ENCODE measurements at regions not wholly inside any gene's neighbourhood (a gene's known extent, or its start where the extent isn't known, plus 50 kb on each side); places are given as distances from the start of the nearest gene placed in this dataset.

DNA sequence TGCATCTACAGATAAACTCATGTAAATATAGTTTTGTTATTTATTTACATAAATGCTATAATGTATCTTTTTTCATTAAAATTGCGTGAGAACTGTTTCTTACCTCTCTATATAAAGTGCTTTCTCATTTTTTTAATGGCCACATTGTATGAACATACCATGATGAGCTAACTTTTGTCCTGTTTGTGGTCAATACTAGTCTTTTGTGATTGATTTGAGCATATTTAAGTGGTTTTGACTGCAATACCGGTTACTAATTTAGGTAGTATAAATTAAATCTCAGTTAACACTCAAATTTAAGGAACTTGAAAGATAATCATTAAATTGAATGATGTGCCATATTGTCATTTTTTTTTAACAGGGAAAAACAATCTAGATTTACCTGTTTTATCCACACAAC lies 108.2 kb downstream of the HAUS1 start:
- Histone ChIP-seq H3K4me2 (no peak overlapping the region), H3K27ac (no peak overlapping the region), H3K79me2 (ENCODE audit: low read depth) (peaks cover 44% of the 10 kb centered on the region), H2AFZ (no peak overlapping the region), H3K9me2 (ENCODE audit: insufficient read depth) (no peaks in the 10 kb centered on the region), H3F3A (ENCODE audit: insufficient read depth, low read depth) (peaks cover 18% of the 10 kb centered on the region), H3K4me3 (no peak overlapping the region), H3K4me1 (replicated peaks; ENCODE audit: insufficient read depth) (peaks cover 16% of the 10 kb centered on the region), H3K9me3 (ENCODE audit: insufficient read depth, low read depth) (no peaks in the 10 kb centered on the region), H4K20me1 (ENCODE audit: insufficient read depth) (peaks cover 21% of the 10 kb centered on the region), H3K36me3 (ENCODE audit: low read depth) (no peaks in the 10 kb centered on the region; the same call in 1 of the 2 replicates), H3K27me3 (ENCODE audit: insufficient read depth, low read depth) (no peaks in the 10 kb centered on the region)
- BruUV-seq (replicated peaks) = no TSS peak
- intact Hi-C loops (cut with micrococcal nuclease; ENCODE audit: unreplicated experiment) = loop anchor here (2.0 kb wide), 1 partner anchor 64 kb away; no protein-coding TSS in a partner anchor
- POLR2A ChIA-PET (ENCODE audit: unreplicated experiment) = no interaction called here
- CTCF ChIA-PET = interaction anchor here (2.6 kb wide), 1 partner anchor 39 kb away, joined by 10 read pairs; a partner anchor contains a TSS
- TF ChIP-seq, protein P1, sequence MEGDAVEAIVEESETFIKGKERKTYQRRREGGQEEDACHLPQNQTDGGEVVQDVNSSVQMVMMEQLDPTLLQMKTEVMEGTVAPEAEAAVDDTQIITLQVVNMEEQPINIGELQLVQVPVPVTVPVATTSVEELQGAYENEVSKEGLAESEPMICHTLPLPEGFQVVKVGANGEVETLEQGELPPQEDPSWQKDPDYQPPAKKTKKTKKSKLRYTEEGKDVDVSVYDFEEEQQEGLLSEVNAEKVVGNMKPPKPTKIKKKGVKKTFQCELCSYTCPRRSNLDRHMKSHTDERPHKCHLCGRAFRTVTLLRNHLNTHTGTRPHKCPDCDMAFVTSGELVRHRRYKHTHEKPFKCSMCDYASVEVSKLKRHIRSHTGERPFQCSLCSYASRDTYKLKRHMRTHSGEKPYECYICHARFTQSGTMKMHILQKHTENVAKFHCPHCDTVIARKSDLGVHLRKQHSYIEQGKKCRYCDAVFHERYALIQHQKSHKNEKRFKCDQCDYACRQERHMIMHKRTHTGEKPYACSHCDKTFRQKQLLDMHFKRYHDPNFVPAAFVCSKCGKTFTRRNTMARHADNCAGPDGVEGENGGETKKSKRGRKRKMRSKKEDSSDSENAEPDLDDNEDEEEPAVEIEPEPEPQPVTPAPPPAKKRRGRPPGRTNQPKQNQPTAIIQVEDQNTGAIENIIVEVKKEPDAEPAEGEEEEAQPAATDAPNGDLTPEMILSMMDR (conservative IDR thresholded peaks at IDR 0.05) = no peak
- TF ChIP-seq EZH2 (IDR thresholded peaks at IDR 0.05; ENCODE audit: low read depth) = no peak
- DNase-seq = no peak

DNA sequence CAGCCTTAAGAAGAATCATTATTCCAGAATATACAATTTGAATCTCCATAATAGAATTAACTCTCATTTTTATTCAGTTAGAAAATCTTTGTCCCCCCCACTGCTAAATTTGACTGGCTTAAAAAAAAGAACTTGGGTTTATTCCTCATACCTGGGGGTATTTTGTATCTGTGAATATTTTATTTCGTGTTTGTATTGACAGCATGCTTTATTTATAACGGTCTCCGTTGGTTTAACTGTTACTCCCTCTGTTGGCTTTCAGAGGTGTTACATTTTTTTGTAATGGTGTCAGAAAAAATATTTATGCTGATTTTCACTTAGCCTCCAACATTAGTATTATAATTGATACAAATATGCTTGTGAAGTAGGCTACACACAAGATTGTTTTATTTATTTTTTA lies 109.1 kb downstream of the HAUS1 start:
- Histone ChIP-seq H3K79me2 (ENCODE audit: low read depth) (peaks cover 42% of the 10 kb centered on the region), H2AFZ (no peak overlapping the region), H3K9me2 (ENCODE audit: insufficient read depth) (no peaks in the 10 kb centered on the region), H3F3A (ENCODE audit: insufficient read depth, low read depth) (peaks cover 18% of the 10 kb centered on the region), H3K4me3 (no peak overlapping the region), H3K27ac (no peak overlapping the region), H3K9me3 (ENCODE audit: insufficient read depth, low read depth) (no peaks in the 10 kb centered on the region), H3K4me2 (no peak overlapping the region), H3K4me1 (replicated peaks; ENCODE audit: insufficient read depth) (peaks cover 16% of the 10 kb centered on the region), H4K20me1 (ENCODE audit: insufficient read depth) (peaks cover 23% of the 10 kb centered on the region), H3K27me3 (ENCODE audit: insufficient read depth, low read depth) (no peaks in the 10 kb centered on the region), H3K36me3 (ENCODE audit: low read depth) (no peaks in the 10 kb centered on the region)
- intact Hi-C loops (cut with micrococcal nuclease; ENCODE audit: unreplicated experiment) = loop anchor here (2.0 kb wide), 1 partner anchor 64 kb away; no protein-coding TSS in a partner anchor
- TF ChIP-seq, protein P1 (conservative IDR thresholded peaks at IDR 0.05) = peak; percentile 76
- no peak for TF ChIP-seq EZH2 (IDR thresholded peaks at IDR 0.05; ENCODE audit: low read depth)
- ChIA-PET CTCF (interaction anchor here (2.6 kb wide), 1 partner anchor 40 kb away, joined by 10 read pairs; a partner anchor contains a TSS), POLR2A (ENCODE audit: unreplicated experiment) (no interaction called here)
- DNase-seq = no peak
- BruUV-seq (replicated peaks) = no TSS peak

DNA sequence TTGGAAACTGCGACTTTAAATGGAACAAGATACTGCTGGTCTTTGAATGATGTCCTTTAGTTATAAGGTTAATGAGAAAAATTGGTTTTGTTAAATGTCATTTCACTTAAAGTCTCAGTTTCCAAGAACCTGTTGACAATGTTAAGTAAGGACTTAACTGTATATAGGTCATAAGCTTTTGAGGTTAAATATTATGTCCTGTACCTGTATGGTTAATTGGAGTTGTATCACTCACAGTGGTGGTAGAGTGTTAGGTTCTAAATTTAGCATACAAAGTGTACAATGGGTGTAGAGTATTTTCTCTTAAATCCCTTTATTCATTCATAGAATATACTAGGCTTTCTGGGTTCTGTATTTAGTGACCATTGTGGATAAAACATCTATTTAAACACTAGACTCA lies 110.2 kb downstream of the HAUS1 start:
- Histone ChIP-seq H3K4me3 (no peak overlapping the region), H3F3A (ENCODE audit: insufficient read depth, low read depth) (peaks cover 18% of the 10 kb centered on the region), H3K36me3 (ENCODE audit: low read depth) (no peaks in the 10 kb centered on the region), H3K27me3 (ENCODE audit: insufficient read depth, low read depth) (no peaks in the 10 kb centered on the region), H3K9me2 (ENCODE audit: insufficient read depth) (no peaks in the 10 kb centered on the region), H3K4me2 (no peak overlapping the region), H3K27ac (no peak overlapping the region), H3K9me3 (ENCODE audit: insufficient read depth, low read depth) (no peaks in the 10 kb centered on the region), H4K20me1 (ENCODE audit: insufficient read depth) (peaks cover 23% of the 10 kb centered on the region), H2AFZ (no peak overlapping the region), H3K4me1 (replicated peaks; ENCODE audit: insufficient read depth) (peaks cover 16% of the 10 kb centered on the region), H3K79me2 (ENCODE audit: low read depth) (peaks cover 36% of the 10 kb centered on the region)
- ChIA-PET POLR2A (ENCODE audit: unreplicated experiment) (no interaction called here), CTCF (no interaction called here)
- BruUV-seq (replicated peaks) = no TSS peak
- no peak for TF ChIP-seq EZH2 (IDR thresholded peaks at IDR 0.05; ENCODE audit: low read depth)
- TF ChIP-seq, protein P1 (conservative IDR thresholded peaks at IDR 0.05) = no peak
- intact Hi-C loops (cut with micrococcal nuclease; ENCODE audit: unreplicated experiment) = no loop called here
- no peak for DNase-seq
